ENCODE measurements at regions not wholly inside any gene's neighbourhood (a gene's known extent, or its start where the extent isn't known, plus 50 kb on each side); places are given as distances from the start of the nearest gene placed in this dataset.

GRCh38 chr10:64959883-64960282 lies 1438.7 kb downstream of the REEP3 start:
- no peaks in the 10 kb centered on the region for H3K27me3 ChIP-seq (ENCODE audit: control insufficient read depth, insufficient read depth, low read length)
- no peaks in the 10 kb centered on the region for H3K36me3 ChIP-seq (ENCODE audit: control insufficient read depth, insufficient read depth, low read length)
- TF ChIP-seq, protein P1, sequence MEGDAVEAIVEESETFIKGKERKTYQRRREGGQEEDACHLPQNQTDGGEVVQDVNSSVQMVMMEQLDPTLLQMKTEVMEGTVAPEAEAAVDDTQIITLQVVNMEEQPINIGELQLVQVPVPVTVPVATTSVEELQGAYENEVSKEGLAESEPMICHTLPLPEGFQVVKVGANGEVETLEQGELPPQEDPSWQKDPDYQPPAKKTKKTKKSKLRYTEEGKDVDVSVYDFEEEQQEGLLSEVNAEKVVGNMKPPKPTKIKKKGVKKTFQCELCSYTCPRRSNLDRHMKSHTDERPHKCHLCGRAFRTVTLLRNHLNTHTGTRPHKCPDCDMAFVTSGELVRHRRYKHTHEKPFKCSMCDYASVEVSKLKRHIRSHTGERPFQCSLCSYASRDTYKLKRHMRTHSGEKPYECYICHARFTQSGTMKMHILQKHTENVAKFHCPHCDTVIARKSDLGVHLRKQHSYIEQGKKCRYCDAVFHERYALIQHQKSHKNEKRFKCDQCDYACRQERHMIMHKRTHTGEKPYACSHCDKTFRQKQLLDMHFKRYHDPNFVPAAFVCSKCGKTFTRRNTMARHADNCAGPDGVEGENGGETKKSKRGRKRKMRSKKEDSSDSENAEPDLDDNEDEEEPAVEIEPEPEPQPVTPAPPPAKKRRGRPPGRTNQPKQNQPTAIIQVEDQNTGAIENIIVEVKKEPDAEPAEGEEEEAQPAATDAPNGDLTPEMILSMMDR (IDR thresholded peaks at IDR 0.05; ENCODE audit: insufficient read depth, low read length, poor library complexity, severe bottlenecking) = no peak
- H3K4me3 ChIP-seq (ENCODE audit: low read depth, low read length) = no peak overlapping the region
- DNase-seq (ENCODE audit: low read depth) = no peak

- DNase-seq (ENCODE audit: low read depth) = no peak
- no peaks in the 10 kb centered on the region for H3K27me3 ChIP-seq (ENCODE audit: control insufficient read depth, insufficient read depth, low read length)
- H3K36me3 ChIP-seq (ENCODE audit: control insufficient read depth, insufficient read depth, low read length) = no peaks in the 10 kb centered on the region
- TF ChIP-seq, protein P1 (IDR thresholded peaks at IDR 0.05; ENCODE audit: insufficient read depth, low read length, poor library complexity, severe bottlenecking) = no peak
- no peak overlapping the region for H3K4me3 ChIP-seq (ENCODE audit: low read depth, low read length)
Observed at GRCh38 chr10:64973391-64973790, 1452.2 kb downstream of the REEP3 start.

- DNase-seq (ENCODE audit: low read depth) = no peak
- TF ChIP-seq, protein P1 (IDR thresholded peaks at IDR 0.05; ENCODE audit: insufficient read depth, low read length, poor library complexity, severe bottlenecking) = no peak
- no peak overlapping the region for H3K4me3 ChIP-seq (ENCODE audit: low read depth, low read length)
- H3K27me3 ChIP-seq (ENCODE audit: control insufficient read depth, insufficient read depth, low read length) = no peaks in the 10 kb centered on the region
- H3K36me3 ChIP-seq (ENCODE audit: control insufficient read depth, insufficient read depth, low read length) = no peaks in the 10 kb centered on the region
Observed at GRCh38 chr10:64976150-64976549, 1454.9 kb downstream of the REEP3 start.

DNA sequence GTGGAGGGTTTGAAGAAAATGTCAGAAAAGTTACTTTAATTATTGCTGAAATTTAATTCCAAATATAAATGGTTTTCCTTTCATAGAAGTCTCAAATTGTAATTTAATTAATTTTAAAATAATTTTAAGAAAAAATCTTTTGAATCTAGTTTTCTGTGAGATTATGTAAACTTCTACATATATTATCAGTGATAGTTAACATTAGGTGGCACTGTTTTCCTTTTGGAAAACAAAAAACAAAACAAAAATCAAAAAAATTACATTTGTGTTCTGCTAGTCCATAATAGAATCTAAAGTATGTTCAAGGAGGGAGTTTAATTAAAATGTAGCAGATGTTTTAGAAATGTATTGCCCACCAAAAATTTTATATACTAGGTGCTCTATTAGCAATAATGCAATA lies 1456.7 kb downstream of the REEP3 start:
- Histone ChIP-seq H3K27me3 (ENCODE audit: control insufficient read depth, insufficient read depth, low read length) (no peaks in the 10 kb centered on the region), H3K4me3 (ENCODE audit: low read depth, low read length) (no peak overlapping the region), H3K36me3 (ENCODE audit: control insufficient read depth, insufficient read depth, low read length) (no peaks in the 10 kb centered on the region)
- TF ChIP-seq, protein P1 (IDR thresholded peaks at IDR 0.05; ENCODE audit: insufficient read depth, low read length, poor library complexity, severe bottlenecking) = no peak
- DNase-seq (ENCODE audit: low read depth) = no peak

- DNase-seq (ENCODE audit: low read depth) = no peak
- no peaks in the 10 kb centered on the region for H3K27me3 ChIP-seq (ENCODE audit: control insufficient read depth, insufficient read depth, low read length)
- H3K36me3 ChIP-seq (ENCODE audit: control insufficient read depth, insufficient read depth, low read length) = no peaks in the 10 kb centered on the region
- TF ChIP-seq, protein P1 (IDR thresholded peaks at IDR 0.05; ENCODE audit: insufficient read depth, low read length, poor library complexity, severe bottlenecking) = no peak
- H3K4me3 ChIP-seq (ENCODE audit: low read depth, low read length) = no peak overlapping the region
Observed at GRCh38 chr10:64996886-64997285, 1475.7 kb downstream of the REEP3 start.

GRCh38 chr10:65010845-65011244 lies 1489.6 kb downstream of the REEP3 start:
- H3K36me3 ChIP-seq (ENCODE audit: control insufficient read depth, insufficient read depth, low read length) = no peaks in the 10 kb centered on the region
- H3K4me3 ChIP-seq (ENCODE audit: low read depth, low read length) = no peak overlapping the region
- H3K27me3 ChIP-seq (ENCODE audit: control insufficient read depth, insufficient read depth, low read length) = no peaks in the 10 kb centered on the region
- DNase-seq (ENCODE audit: low read depth) = no peak
- TF ChIP-seq, protein P1 (IDR thresholded peaks at IDR 0.05; ENCODE audit: insufficient read depth, low read length, poor library complexity, severe bottlenecking) = no peak

Measured in kidney epithelial cell (primary cell).